ENCODE measurements at regions not wholly inside any gene's neighbourhood (a gene's known extent, or its start where the extent isn't known, plus 50 kb on each side); places are given as distances from the start of the nearest gene placed in this dataset.

DNA sequence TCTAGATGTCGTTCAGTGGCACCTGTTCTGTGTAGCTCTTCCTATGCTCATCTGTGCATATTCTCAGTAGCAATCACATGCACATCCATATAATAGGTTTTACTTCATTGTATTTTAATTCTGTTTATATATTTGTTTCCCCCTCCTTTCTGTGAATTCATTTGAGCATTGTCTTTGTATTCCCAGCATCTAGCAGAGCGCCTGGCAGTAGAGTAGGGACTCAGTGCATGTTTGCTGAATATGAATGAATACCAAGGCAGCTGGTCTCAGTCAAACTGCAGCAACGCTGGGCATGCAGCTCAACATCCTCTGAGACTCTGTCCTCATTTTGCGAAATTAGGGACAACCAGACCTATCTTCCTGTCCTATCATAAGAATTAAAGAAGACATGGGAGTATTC, 330.1 kb downstream of the SPRY2 start:
- TF ChIP-seq, protein P1, sequence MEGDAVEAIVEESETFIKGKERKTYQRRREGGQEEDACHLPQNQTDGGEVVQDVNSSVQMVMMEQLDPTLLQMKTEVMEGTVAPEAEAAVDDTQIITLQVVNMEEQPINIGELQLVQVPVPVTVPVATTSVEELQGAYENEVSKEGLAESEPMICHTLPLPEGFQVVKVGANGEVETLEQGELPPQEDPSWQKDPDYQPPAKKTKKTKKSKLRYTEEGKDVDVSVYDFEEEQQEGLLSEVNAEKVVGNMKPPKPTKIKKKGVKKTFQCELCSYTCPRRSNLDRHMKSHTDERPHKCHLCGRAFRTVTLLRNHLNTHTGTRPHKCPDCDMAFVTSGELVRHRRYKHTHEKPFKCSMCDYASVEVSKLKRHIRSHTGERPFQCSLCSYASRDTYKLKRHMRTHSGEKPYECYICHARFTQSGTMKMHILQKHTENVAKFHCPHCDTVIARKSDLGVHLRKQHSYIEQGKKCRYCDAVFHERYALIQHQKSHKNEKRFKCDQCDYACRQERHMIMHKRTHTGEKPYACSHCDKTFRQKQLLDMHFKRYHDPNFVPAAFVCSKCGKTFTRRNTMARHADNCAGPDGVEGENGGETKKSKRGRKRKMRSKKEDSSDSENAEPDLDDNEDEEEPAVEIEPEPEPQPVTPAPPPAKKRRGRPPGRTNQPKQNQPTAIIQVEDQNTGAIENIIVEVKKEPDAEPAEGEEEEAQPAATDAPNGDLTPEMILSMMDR (conservative IDR thresholded peaks at IDR 0.05) = no peak
- TF ChIP-seq ZFX (IDR thresholded peaks at IDR 0.05) = no peak
